ENCODE measurements at regions not wholly inside any gene's neighbourhood (a gene's known extent, or its start where the extent isn't known, plus 50 kb on each side); places are given as distances from the start of the nearest gene placed in this dataset.

DNA sequence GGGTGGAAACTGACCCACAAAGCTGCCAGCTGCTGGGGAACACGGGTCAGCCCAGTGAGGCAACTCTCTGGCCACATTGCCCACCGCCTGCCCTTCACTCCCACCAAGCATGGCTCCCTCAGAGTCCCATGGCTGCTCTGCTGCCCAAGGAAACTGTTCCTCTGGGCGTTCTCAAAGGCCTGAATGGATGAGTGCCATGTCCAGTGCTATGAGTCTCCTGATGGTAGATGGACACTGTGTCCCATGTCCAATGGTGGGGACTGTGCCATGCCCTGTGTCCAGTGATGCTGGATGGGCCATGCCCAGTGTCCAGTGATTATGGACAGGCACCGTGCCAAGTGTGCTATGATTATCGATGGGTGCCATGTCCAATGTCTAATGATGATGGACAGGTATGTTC lies 88.8 kb downstream of the ANKRD10 start:
- in situ Hi-C loops (cut with MboI; ENCODE audit: low sequenced_read_pairs) (no loop called here), dilution Hi-C loops (cut with HindIII; ENCODE audit: low sequenced_read_pairs, unreplicated experiment) (no loop called here), intact Hi-C loops (cut with micrococcal nuclease) (no loop called here)
- POLR2A ChIA-PET (ENCODE audit: unreplicated experiment), result no interaction called here
- Histone ChIP-seq H3K4me3 (ENCODE audit: insufficient read depth, low read depth, low read length) (no peak overlapping the region), H4K20me1 (ENCODE audit: insufficient read depth, low read length) (no peaks in the 10 kb centered on the region), H4K91ac (ENCODE audit: insufficient read depth, low read depth, low read length) (no peak overlapping the region), H3K23ac (ENCODE audit: low read depth, low read length) (no peak overlapping the region), H3K4me1 (ENCODE audit: control insufficient read depth, insufficient read depth, low read length) (no peaks in the 10 kb centered on the region), H3K4ac (ENCODE audit: low read depth, low read length) (no peak overlapping the region), H2BK15ac (ENCODE audit: low read depth, low read length) (no peak overlapping the region), H3K4me2 (ENCODE audit: low read depth, low read length) (no peak overlapping the region), H3K27me3 (ENCODE audit: control insufficient read depth, insufficient read depth, low read length) (peaks cover 15% of the 10 kb centered on the region), H3K18ac (ENCODE audit: low read depth, low read length) (no peak overlapping the region), H3K9ac (ENCODE audit: low read depth, low read length) (no peak overlapping the region), H3K27ac (ENCODE audit: insufficient read depth, low read length) (no peak overlapping the region), H2BK120ac (ENCODE audit: low read depth, low read length) (no peak overlapping the region), H2BK5ac (ENCODE audit: low read depth, low read length, poor library complexity, severe bottlenecking) (no peak overlapping the region), H3K36me3 (ENCODE audit: control insufficient read depth, insufficient read depth, low read length) (no peaks in the 10 kb centered on the region), H3K14ac (replicated peaks; ENCODE audit: low read depth, low read length) (no peak overlapping the region), H2BK20ac (ENCODE audit: low read depth, low read length) (no peak overlapping the region), H3K79me1 (ENCODE audit: low read depth in 1 of 2, low read length in 2 of 2) (no peaks in the 10 kb centered on the region), H4K8ac (ENCODE audit: low read depth in 2 of 2, low read length in 2 of 2) (no peak overlapping the region), H2AK5ac (ENCODE audit: low read depth, low read length) (no peak overlapping the region), H3K56ac (ENCODE audit: extremely low read depth, insufficient read depth, low read length) (no peak overlapping the region), H2AK9ac (replicated peaks; ENCODE audit: low read depth, low read length, poor library complexity) (no peak overlapping the region), H3K9me3 (ENCODE audit: control insufficient read depth, insufficient read depth, low read length) (no peaks in the 10 kb centered on the region), H2AFZ (replicated peaks; ENCODE audit: low read length, poor library complexity) (no peak overlapping the region), H4K5ac (ENCODE audit: low read depth, low read length) (no peak overlapping the region), H3K9me1 (ENCODE audit: insufficient read depth, low read length) (no peaks in the 10 kb centered on the region)
- BruUV-seq (replicated peaks), result no TSS peak
- ATAC-seq (ENCODE audit: low read depth) (no peak), DNase-seq (no peak)
- 100% methylated on average over 2 of the region's 5 CpGs; no CpG with 5 or more reads in 1 of the 2 experiments for WGBS, 2 experiments (ENCODE audit: extremely low coverage in 2 of 2, insufficient read length in 1 of 2)
- CTCF ChIA-PET, result no interaction called here
- TF ChIP-seq FOS (IDR thresholded peaks at IDR 0.05; ENCODE audit: low read depth, low read length) (no peak), RAD21 (IDR thresholded peaks at IDR 0.05; ENCODE audit: low read length) (no peak), MAFK (IDR thresholded peaks at IDR 0.05; ENCODE audit: low read depth, low read length) (no peak), CHD1 (IDR thresholded peaks at IDR 0.05; ENCODE audit: low read depth, low read length) (no peak), MXI1 (IDR thresholded peaks at IDR 0.05; ENCODE audit: borderline replicate concordance, low read depth, low read length) (no peak), CEBPB (IDR thresholded peaks at IDR 0.05; ENCODE audit: low read depth, low read length) (no peak), RCOR1 (IDR thresholded peaks at IDR 0.05; ENCODE audit: insufficient replicate concordance, low read length) (no peak), BHLHE40 (IDR thresholded peaks at IDR 0.05; ENCODE audit: low read depth, low read length) (no peak), RFX5 (IDR thresholded peaks at IDR 0.05; ENCODE audit: low read depth, low read length) (no peak)
